ENCODE measurements at regions not wholly inside any gene's neighbourhood (a gene's known extent, or its start where the extent isn't known, plus 50 kb on each side); places are given as distances from the start of the nearest gene placed in this dataset.

DNA sequence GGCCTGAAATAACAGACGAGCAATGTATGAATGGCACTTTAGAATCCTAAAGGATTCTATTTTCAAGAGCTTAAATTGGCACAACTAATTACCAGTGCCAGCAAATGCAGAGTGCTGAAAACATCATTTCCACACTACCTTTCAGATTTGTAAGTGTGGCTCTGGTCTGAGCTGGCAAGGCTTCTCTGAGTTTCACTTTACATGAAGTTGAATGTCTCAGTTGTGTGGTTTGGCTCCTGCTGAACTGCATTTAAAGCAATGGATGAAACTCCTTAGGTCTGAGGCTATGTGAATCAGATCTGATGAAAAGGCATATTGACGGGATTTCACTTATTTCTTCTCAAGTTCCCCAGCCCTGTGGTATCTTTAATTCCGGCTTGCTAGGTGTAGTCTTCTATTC is 114.8 kb upstream of the PTGFR start:
- Histone ChIP-seq H3K9me3 (ENCODE audit: insufficient read depth, low read length) (no peaks in the 10 kb centered on the region), H3K9ac (ENCODE audit: low read length) (no peak overlapping the region), H2AFZ (ENCODE audit: low read depth, low read length) (no peak overlapping the region), H3K4me3 (ENCODE audit: low read length) (no peak overlapping the region), H3K79me2 (ENCODE audit: low read length) (no peaks in the 10 kb centered on the region), H3K4me2 (ENCODE audit: low read length) (no peak overlapping the region), H3K27me3 (ENCODE audit: low read depth, low read length) (no peaks in the 10 kb centered on the region), H3K27ac (ENCODE audit: low read length) (no peak overlapping the region), H4K20me1 (ENCODE audit: insufficient read depth, low read length) (no peaks in the 10 kb centered on the region), H3K4me1 (ENCODE audit: low read length) (peaks cover 8% of the 10 kb centered on the region), H3K36me3 (replicated peaks; ENCODE audit: low read depth, low read length) (no peaks in the 10 kb centered on the region)
- TF ChIP-seq EZH2phosphoT487 (IDR thresholded peaks at IDR 0.05; ENCODE audit: low read depth) (no peak), CTCF (IDR thresholded peaks at IDR 0.05; ENCODE audit: low read depth, low read length) (no peak)

- Histone ChIP-seq H3K27ac (ENCODE audit: low read length) (no peak overlapping the region), H3K4me1 (ENCODE audit: low read length) (peaks cover 8% of the 10 kb centered on the region), H4K20me1 (ENCODE audit: insufficient read depth, low read length) (no peaks in the 10 kb centered on the region), H3K27me3 (ENCODE audit: low read depth, low read length) (no peaks in the 10 kb centered on the region), H3K36me3 (replicated peaks; ENCODE audit: low read depth, low read length) (no peaks in the 10 kb centered on the region), H3K79me2 (ENCODE audit: low read length) (no peaks in the 10 kb centered on the region), H3K4me3 (ENCODE audit: low read length) (no peak overlapping the region), H3K9me3 (ENCODE audit: insufficient read depth, low read length) (no peaks in the 10 kb centered on the region), H3K4me2 (ENCODE audit: low read length) (no peak overlapping the region), H2AFZ (ENCODE audit: low read depth, low read length) (no peak overlapping the region), H3K9ac (ENCODE audit: low read length) (no peak overlapping the region)
- TF ChIP-seq CTCF (IDR thresholded peaks at IDR 0.05; ENCODE audit: low read depth, low read length) (no peak), EZH2phosphoT487 (IDR thresholded peaks at IDR 0.05; ENCODE audit: low read depth) (no peak)
Observed at GRCh38 chr1:78377356-78377928, 113.3 kb upstream of the PTGFR start.

DNA sequence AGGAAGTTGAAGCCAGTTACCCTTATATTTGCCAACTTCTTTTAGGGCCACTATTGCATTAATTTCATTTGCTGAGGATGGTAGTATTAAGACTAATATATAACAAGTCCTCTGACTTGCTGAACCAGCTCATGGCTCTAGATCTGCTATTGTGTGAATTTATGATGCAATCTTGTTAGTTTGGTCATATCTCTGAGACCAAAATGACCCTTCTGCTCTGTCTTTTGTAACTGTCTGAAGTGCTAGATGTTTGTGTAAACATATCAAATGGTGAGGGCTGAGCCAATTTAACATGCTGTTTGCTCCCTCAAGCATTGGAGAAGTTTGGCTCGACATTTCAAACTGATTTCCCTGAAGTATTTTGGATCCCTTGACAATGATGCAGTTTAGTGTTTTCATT is 106.9 kb upstream of the PTGFR start:
- Histone ChIP-seq H4K20me1 (ENCODE audit: insufficient read depth, low read length) (no peaks in the 10 kb centered on the region), H3K36me3 (replicated peaks; ENCODE audit: low read depth, low read length) (no peaks in the 10 kb centered on the region), H3K4me1 (ENCODE audit: low read length) (no peaks in the 10 kb centered on the region), H3K79me2 (ENCODE audit: low read length) (no peaks in the 10 kb centered on the region), H3K9ac (ENCODE audit: low read length) (no peak overlapping the region), H3K27ac (ENCODE audit: low read length) (no peak overlapping the region), H3K4me3 (ENCODE audit: low read length) (no peak overlapping the region), H2AFZ (ENCODE audit: low read depth, low read length) (no peak overlapping the region), H3K4me2 (ENCODE audit: low read length) (no peak overlapping the region), H3K9me3 (ENCODE audit: insufficient read depth, low read length) (no peaks in the 10 kb centered on the region), H3K27me3 (ENCODE audit: low read depth, low read length) (no peaks in the 10 kb centered on the region)
- TF ChIP-seq EZH2phosphoT487 (IDR thresholded peaks at IDR 0.05; ENCODE audit: low read depth) = no peak

- Histone ChIP-seq H3K79me2 (ENCODE audit: low read length) (no peaks in the 10 kb centered on the region), H3K9ac (ENCODE audit: low read length) (no peak overlapping the region), H3K9me3 (ENCODE audit: insufficient read depth, low read length) (no peaks in the 10 kb centered on the region), H3K36me3 (replicated peaks; ENCODE audit: low read depth, low read length) (no peaks in the 10 kb centered on the region), H3K27me3 (ENCODE audit: low read depth, low read length) (no peaks in the 10 kb centered on the region), H4K20me1 (ENCODE audit: insufficient read depth, low read length) (no peaks in the 10 kb centered on the region), H3K4me3 (ENCODE audit: low read length) (no peak overlapping the region), H3K27ac (ENCODE audit: low read length) (no peak overlapping the region), H2AFZ (ENCODE audit: low read depth, low read length) (no peak overlapping the region), H3K4me1 (ENCODE audit: low read length) (no peaks in the 10 kb centered on the region), H3K4me2 (ENCODE audit: low read length) (no peak overlapping the region)
- TF ChIP-seq EZH2phosphoT487 (IDR thresholded peaks at IDR 0.05; ENCODE audit: low read depth) (no peak), CTCF (IDR thresholded peaks at IDR 0.05; ENCODE audit: low read depth, low read length) (no peak)
Observed at GRCh38 chr1:78385744-78386462, 104.9 kb upstream of the PTGFR start.

Data from OCI-LY3 (cell line).